ENCODE measurements at regions not wholly inside any gene's neighbourhood (a gene's known extent, or its start where the extent isn't known, plus 50 kb on each side); places are given as distances from the start of the nearest gene placed in this dataset.

DNA sequence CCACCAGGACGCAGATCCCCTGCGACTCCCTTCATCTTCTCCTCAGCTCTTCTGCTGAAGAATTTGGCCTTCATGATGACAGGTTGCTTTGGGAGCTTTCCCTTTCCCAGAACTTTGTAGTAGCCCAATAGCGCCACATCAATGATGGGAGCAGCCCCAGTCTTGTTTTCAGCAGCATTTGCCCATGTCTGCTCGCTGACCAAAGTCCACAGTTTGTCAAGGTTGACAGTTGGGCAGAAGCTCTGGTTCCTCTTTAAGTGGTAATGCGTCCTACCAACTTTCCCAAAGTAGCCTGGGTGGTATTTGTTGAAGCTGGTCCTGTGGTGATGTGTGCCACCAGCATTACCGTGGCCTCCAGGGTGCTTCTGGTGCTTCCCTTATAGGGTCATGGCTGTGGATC, 62.2 kb downstream of the GCNT4 start:
- TF ChIP-seq, protein P1, sequence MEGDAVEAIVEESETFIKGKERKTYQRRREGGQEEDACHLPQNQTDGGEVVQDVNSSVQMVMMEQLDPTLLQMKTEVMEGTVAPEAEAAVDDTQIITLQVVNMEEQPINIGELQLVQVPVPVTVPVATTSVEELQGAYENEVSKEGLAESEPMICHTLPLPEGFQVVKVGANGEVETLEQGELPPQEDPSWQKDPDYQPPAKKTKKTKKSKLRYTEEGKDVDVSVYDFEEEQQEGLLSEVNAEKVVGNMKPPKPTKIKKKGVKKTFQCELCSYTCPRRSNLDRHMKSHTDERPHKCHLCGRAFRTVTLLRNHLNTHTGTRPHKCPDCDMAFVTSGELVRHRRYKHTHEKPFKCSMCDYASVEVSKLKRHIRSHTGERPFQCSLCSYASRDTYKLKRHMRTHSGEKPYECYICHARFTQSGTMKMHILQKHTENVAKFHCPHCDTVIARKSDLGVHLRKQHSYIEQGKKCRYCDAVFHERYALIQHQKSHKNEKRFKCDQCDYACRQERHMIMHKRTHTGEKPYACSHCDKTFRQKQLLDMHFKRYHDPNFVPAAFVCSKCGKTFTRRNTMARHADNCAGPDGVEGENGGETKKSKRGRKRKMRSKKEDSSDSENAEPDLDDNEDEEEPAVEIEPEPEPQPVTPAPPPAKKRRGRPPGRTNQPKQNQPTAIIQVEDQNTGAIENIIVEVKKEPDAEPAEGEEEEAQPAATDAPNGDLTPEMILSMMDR (IDR thresholded peaks at IDR 0.05 in 4 of 5, conservative IDR thresholded peaks at IDR 0.05 in 1 of 5) = no peak
- TF ChIP-seq POLR2A (IDR thresholded peaks at IDR 0.05) = no peak

All from gastrocnemius medialis (tissue), 4 donors.